ENCODE measurements at regions not wholly inside any gene's neighbourhood (a gene's known extent, or its start where the extent isn't known, plus 50 kb on each side); places are given as distances from the start of the nearest gene placed in this dataset.
A peak's percentile ranks its signal among the peaks of the same experiment; 100 is the strongest.

GRCh38 chr5:73312146-73312871 lies 136.3 kb downstream of the FOXD1 start:
- H3K9me3 Mint-ChIP-seq (ENCODE audit: unreplicated experiment), result no peaks in the 10 kb centered on the region
- no peaks in the 10 kb centered on the region for H3K4me1 Mint-ChIP-seq (ENCODE audit: unreplicated experiment)
- no peaks in the 10 kb centered on the region for H3K36me3 Mint-ChIP-seq (ENCODE audit: low read depth, unreplicated experiment)
- no peak for DNase-seq (ENCODE audit: low spot score)
- TF ChIP-seq, protein P1, sequence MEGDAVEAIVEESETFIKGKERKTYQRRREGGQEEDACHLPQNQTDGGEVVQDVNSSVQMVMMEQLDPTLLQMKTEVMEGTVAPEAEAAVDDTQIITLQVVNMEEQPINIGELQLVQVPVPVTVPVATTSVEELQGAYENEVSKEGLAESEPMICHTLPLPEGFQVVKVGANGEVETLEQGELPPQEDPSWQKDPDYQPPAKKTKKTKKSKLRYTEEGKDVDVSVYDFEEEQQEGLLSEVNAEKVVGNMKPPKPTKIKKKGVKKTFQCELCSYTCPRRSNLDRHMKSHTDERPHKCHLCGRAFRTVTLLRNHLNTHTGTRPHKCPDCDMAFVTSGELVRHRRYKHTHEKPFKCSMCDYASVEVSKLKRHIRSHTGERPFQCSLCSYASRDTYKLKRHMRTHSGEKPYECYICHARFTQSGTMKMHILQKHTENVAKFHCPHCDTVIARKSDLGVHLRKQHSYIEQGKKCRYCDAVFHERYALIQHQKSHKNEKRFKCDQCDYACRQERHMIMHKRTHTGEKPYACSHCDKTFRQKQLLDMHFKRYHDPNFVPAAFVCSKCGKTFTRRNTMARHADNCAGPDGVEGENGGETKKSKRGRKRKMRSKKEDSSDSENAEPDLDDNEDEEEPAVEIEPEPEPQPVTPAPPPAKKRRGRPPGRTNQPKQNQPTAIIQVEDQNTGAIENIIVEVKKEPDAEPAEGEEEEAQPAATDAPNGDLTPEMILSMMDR (IDR thresholded peaks at IDR 0.05; ENCODE audit: unreplicated experiment), result no peak
- no peak overlapping the region for H3K27ac Mint-ChIP-seq (ENCODE audit: unreplicated experiment)
- no peak overlapping the region for H3K4me3 Mint-ChIP-seq (ENCODE audit: unreplicated experiment)
- H3K27me3 Mint-ChIP-seq (ENCODE audit: unreplicated experiment), result peaks cover 14% of the 10 kb centered on the region

GRCh38 chr5:73311291-73312110 lies 137.1 kb downstream of the FOXD1 start:
- no peaks in the 10 kb centered on the region for H3K36me3 Mint-ChIP-seq (ENCODE audit: low read depth, unreplicated experiment)
- H3K4me3 Mint-ChIP-seq (ENCODE audit: unreplicated experiment), result peak overlapping the region; percentile 53
- no peak for DNase-seq (ENCODE audit: low spot score)
- TF ChIP-seq, protein P1 (IDR thresholded peaks at IDR 0.05; ENCODE audit: unreplicated experiment), result no peak
- peaks cover 16% of the 10 kb centered on the region for H3K27me3 Mint-ChIP-seq (ENCODE audit: unreplicated experiment)
- no peak overlapping the region for H3K27ac Mint-ChIP-seq (ENCODE audit: unreplicated experiment)
- H3K9me3 Mint-ChIP-seq (ENCODE audit: unreplicated experiment), result no peaks in the 10 kb centered on the region
- no peaks in the 10 kb centered on the region for H3K4me1 Mint-ChIP-seq (ENCODE audit: unreplicated experiment)

DNA sequence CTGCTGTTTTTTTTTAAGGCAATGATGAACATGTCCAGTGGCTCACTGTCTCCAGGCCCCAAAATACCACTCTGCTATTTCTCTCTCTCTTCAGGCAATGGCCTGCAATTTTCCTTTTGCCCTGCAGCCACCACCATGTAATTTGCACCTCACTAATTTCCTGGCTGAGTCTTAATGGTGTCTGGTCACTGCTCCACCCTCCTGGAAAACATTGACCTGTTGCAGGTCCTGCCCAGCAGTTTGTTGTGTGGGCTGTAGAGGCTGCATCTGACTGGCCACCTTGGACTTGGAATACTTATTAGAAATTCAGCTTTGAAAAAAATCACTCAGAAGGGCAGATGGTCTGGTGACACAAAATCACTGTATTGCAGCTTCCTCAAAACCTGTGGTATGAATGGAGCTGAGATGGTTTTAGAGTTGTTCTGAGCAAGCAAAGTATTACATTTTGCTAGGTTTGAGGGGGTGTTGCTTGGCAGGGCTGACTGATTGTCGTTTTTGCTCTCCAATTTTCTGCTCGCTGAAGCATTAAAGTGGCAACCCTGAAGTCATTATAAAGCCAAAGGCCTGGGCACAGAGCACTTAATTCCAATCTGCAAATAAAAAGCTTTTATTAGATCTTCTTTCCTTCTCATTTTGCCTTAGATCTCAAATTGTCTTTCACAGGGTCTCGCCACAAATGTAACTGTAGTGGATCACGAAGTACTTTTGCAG lies 134.8 kb downstream of the TMEM174 start:
- no peak overlapping the region for H3K4me3 Mint-ChIP-seq (ENCODE audit: unreplicated experiment)
- peaks cover 28% of the 10 kb centered on the region for H3K27me3 Mint-ChIP-seq (ENCODE audit: unreplicated experiment)
- H3K27ac Mint-ChIP-seq (ENCODE audit: unreplicated experiment), result no peak overlapping the region
- TF ChIP-seq, protein P1 (IDR thresholded peaks at IDR 0.05; ENCODE audit: unreplicated experiment), result no peak
- H3K9me3 Mint-ChIP-seq (ENCODE audit: unreplicated experiment), result no peaks in the 10 kb centered on the region
- H3K4me1 Mint-ChIP-seq (ENCODE audit: unreplicated experiment), result no peaks in the 10 kb centered on the region
- H3K36me3 Mint-ChIP-seq (ENCODE audit: low read depth, unreplicated experiment), result no peaks in the 10 kb centered on the region
- no peak for DNase-seq (ENCODE audit: low spot score)

GRCh38 chr5:73306741-73307275 lies 133.8 kb downstream of the TMEM174 start:
- H3K27me3 Mint-ChIP-seq (ENCODE audit: unreplicated experiment), result peaks cover 34% of the 10 kb centered on the region

More at GRCh38 chr5:73306741-73307275, 133.8 kb downstream of the TMEM174 start:
- no peaks in the 10 kb centered on the region for H3K4me1 Mint-ChIP-seq (ENCODE audit: unreplicated experiment)
- no peak overlapping the region for H3K4me3 Mint-ChIP-seq (ENCODE audit: unreplicated experiment)
- TF ChIP-seq, protein P1 (IDR thresholded peaks at IDR 0.05; ENCODE audit: unreplicated experiment), result no peak
- no peaks in the 10 kb centered on the region for H3K36me3 Mint-ChIP-seq (ENCODE audit: low read depth, unreplicated experiment)
- no peak for DNase-seq (ENCODE audit: low spot score)
- H3K27ac Mint-ChIP-seq (ENCODE audit: unreplicated experiment), result no peak overlapping the region
- H3K9me3 Mint-ChIP-seq (ENCODE audit: unreplicated experiment), result no peaks in the 10 kb centered on the region

Data from endothelial cell (in vitro differentiated cells).